K562 (cell line): ENCODE measurements at regions not wholly inside any gene's neighbourhood (a gene's known extent, or its start where the extent isn't known, plus 50 kb on each side); places are given as distances from the start of the nearest gene placed in this dataset.

Experiments
- ATAC-seq: fragments of 200-7000 bp; cut with Tn5 transposase; 3 replicates; pipeline ENCODE4 v1.9.1; 2020; ENCODE audit warnings: moderate library complexity
- BruUV-seq: library from RNA; stranded (reverse); fragments of 400-500 nt; replicated peaks from 2 replicates; lab custom pipeline; 2021; lab: Mats Ljungman, UMichigan
- CTCF ChIA-PET: fragments of 300-600 bp; formaldehyde crosslinking; extraction: SDS; loops from one replicate; lab custom pipeline; 2021; ENCODE audit warnings: low intra/inter-chr PET ratio; lab: Yijun Ruan, JAX
- POLR2A ChIA-PET: fragments of 300-600, 350-650 bp; sonication (Branson Sonifier 250); formaldehyde crosslinking; extraction: SDS; loops from one replicate; lab custom pipeline; 2021; ENCODE audit warnings: antibody characterized with exemption, inconsistent platforms; lab: Yijun Ruan, JAX
- DNase-seq, 4 experiments: peaks; one replicate each; pipeline versions ENCODE4 v3.0.0 to v3.0.0-alpha.2; 2011 to 2018; ENCODE audit warnings: low spot score in 3 of 4, mixed read lengths in 3 of 4; ENCODE audit errors: extremely low read depth in 1 of 4
- FAIRE-seq: peaks from 2 replicates; lab custom pipeline; 2011; peaks lifted over from hg19 to GRCh38; lab: Jason Lieb, UNC
- H2AFZ ChIP-seq: 2 replicates; pipeline ENCODE4 v1.6.0; 2011; ENCODE audit warnings: low read depth, low read length, control low read depth, inconsistent platforms
- H3K27ac ChIP-seq: fragments of 200-600 bp; 3 replicates; pipeline ENCODE4 v1.8.0; 2011; ENCODE audit warnings: low read depth, mild to moderate bottlenecking, control low read depth, inconsistent platforms, low read length, moderate library complexity, mixed read lengths; ENCODE audit errors: extremely low read depth
- H3K27me3 ChIP-seq, 2 experiments: fragments of 300-600 bp in 1 of 2; 2 replicates in 1 of 2; 3 replicates in 1 of 2; pipeline versions ENCODE4 v1.6.0 to v1.8.0; 2011; ENCODE audit warnings: inconsistent platforms in 2 of 2, low read length in 2 of 2, mild to moderate bottlenecking in 1 of 2, mixed read lengths in 1 of 2, moderate library complexity in 1 of 2; ENCODE audit not compliant: control insufficient read depth in 2 of 2, insufficient read depth in 2 of 2
- H3K36me3 ChIP-seq: fragments of 300-600 bp; 3 replicates; pipeline ENCODE4 v1.8.0; 2011; ENCODE audit warnings: mild to moderate bottlenecking, low read length, inconsistent platforms; ENCODE audit not compliant: control insufficient read depth, insufficient read depth
- H3K4me1 ChIP-seq, 2 experiments: fragments of 200-600 bp in 1 of 2; replicated peaks in 1 of 2; 2 replicates in 1 of 2; 3 replicates in 1 of 2; pipeline versions ENCODE4 v1.5.1 to v1.8.0; 2011; ENCODE audit warnings: inconsistent platforms in 2 of 2, low read length in 2 of 2, mild to moderate bottlenecking in 1 of 2, mixed read lengths in 1 of 2, moderate library complexity in 1 of 2; ENCODE audit not compliant: control insufficient read depth in 2 of 2, insufficient read depth in 2 of 2
- H3K4me2 ChIP-seq: 2 replicates; pipeline ENCODE4 v1.6.1; 2011; ENCODE audit warnings: low read length, control low read depth, inconsistent platforms, mixed read lengths; ENCODE audit not compliant: insufficient read depth
- H3K4me3 ChIP-seq: fragments of 200-600 bp; sonication (generic), shearing (Covaris generic); 2 replicates; pipeline ENCODE4 v1.5.1; 2016; ENCODE audit warnings: control low read depth, inconsistent platforms
- H3K79me2 ChIP-seq: fragments of 200-600 bp; 3 replicates; pipeline ENCODE4 v1.8.0; 2011; ENCODE audit warnings: low read length, inconsistent platforms; ENCODE audit not compliant: control insufficient read depth, insufficient read depth
- H3K9ac ChIP-seq, 2 experiments: 2 replicates each; pipeline versions ENCODE4 v1.6.0 to v1.6.1; 2011; ENCODE audit warnings: low read depth in 2 of 2, low read length in 2 of 2, control low read depth in 1 of 2, inconsistent platforms in 1 of 2, mild to moderate bottlenecking in 1 of 2, mixed read lengths in 1 of 2; ENCODE audit not compliant: insufficient read depth in 1 of 2
- H3K9me1 ChIP-seq: one replicate; pipeline ENCODE4 v1.6.0; 2011; ENCODE audit warnings: inconsistent platforms, mild to moderate bottlenecking, low read length, moderate library complexity; ENCODE audit not compliant: control insufficient read depth, insufficient read depth
- H3K9me3 ChIP-seq: replicated peaks from 2 replicates; pipeline ENCODE4 v1.5.1; 2011; ENCODE audit warnings: low read depth, low read length, inconsistent platforms; ENCODE audit not compliant: control insufficient read depth, insufficient read depth
- H4K20me1 ChIP-seq: replicated peaks from 2 replicates; pipeline ENCODE4 v1.6.1; 2011; ENCODE audit warnings: low read length, inconsistent platforms, mixed read lengths; ENCODE audit not compliant: control insufficient read depth, insufficient read depth
- ETV6 ChIP-seq, 3 experiments: fragments of 150-350 bp in 1 of 3; sonication (generic) in 1 of 3; formaldehyde crosslinking in 1 of 3; IDR thresholded peaks; 2 replicates each; pipeline versions ENCODE4 v1.6.1 to v1.8.0; 2014 to 2022; ENCODE audit warnings: borderline replicate concordance in 2 of 3, low read depth in 2 of 3, antibody characterized with exemption in 1 of 3, low read length in 1 of 3, mild to moderate bottlenecking in 1 of 3, missing genetic modification reagents in 1 of 3
- MCM2 ChIP-seq: fragments of 450-650 bp; IDR thresholded peaks from 2 replicates; pipeline ENCODE4 v1.6.1; 2017; ENCODE audit warnings: low read depth, mild to moderate bottlenecking
- NEUROD1 ChIP-seq: fragments of 150-350 bp; IDR thresholded peaks from 2 replicates; pipeline ENCODE4 v1.6.1; 2014; ENCODE audit warnings: borderline replicate concordance, low read length, low read depth; ENCODE audit not compliant: partially characterized antibody
- SMARCC2 ChIP-seq: fragments of 450-650 bp; IDR thresholded peaks from 2 replicates; pipeline ENCODE4 v1.6.1; 2017; ENCODE audit warnings: antibody characterized with exemption, moderate library complexity, mild to moderate bottlenecking, low read depth
- SPI1 ChIP-seq: IDR thresholded peaks from 2 replicates; pipeline ENCODE4 v1.6.1; 2011; ENCODE audit warnings: low read depth, low read length, control low read depth, borderline replicate concordance
- SRSF1 ChIP-seq: fragments of 200-400 bp; formaldehyde crosslinking; IDR thresholded peaks from 2 replicates; pipeline ENCODE4 v1.6.1; 2017; ENCODE audit warnings: mild to moderate bottlenecking, low read depth, low read length, moderate library complexity
- SRSF9 ChIP-seq: fragments of 200-400 bp; formaldehyde crosslinking; IDR thresholded peaks from 2 replicates; pipeline ENCODE4 v1.6.1; 2017; ENCODE audit warnings: low read depth, low read length, borderline replicate concordance
- ZNF586 ChIP-seq: fragments of 450-650 bp; formaldehyde crosslinking; conservative IDR thresholded peaks from 2 replicates; pipeline ENCODE4 v1.4.0; 2020; ENCODE audit warnings: mild to moderate bottlenecking, moderate library complexity
- WGBS: fragments of 100-300 bp; shearing (Covaris generic); methylation state at CpG from one replicate; pipeline ENCODE4 v1.1.6; 2016; ENCODE audit warnings: low coverage, mixed read lengths; ENCODE audit not compliant: insufficient coverage; ENCODE audit errors: missing lambda C conversion rate; 5-methylcytosine and 5-hydroxymethylcytosine counted together
- in situ Hi-C: fragments of 300-500 bp; cut with MboI; formaldehyde crosslinking; loops from 4 replicates; pipeline ENCODE4 v1.15.0; 2018; ENCODE audit warnings: inconsistent platforms, mixed read lengths
- intact Hi-C: fragments of 100-400 bp; cut with micrococcal nuclease; formaldehyde crosslinking; loops from 2 replicates; pipeline ENCODE4 v1.14.2; 2022
- TF ChIP-seq, protein P1 (sequence below): sonication (generic); formaldehyde crosslinking; IDR thresholded peaks from 2 replicates; pipeline ENCODE4 v1.8.0; 2023; ENCODE audit warnings: missing genetic modification reagents, mild to moderate bottlenecking, borderline replicate concordance
- TF ChIP-seq, protein P2 (sequence below): fragments of 250-450 bp; sonication (Bioruptor Pico); IDR thresholded peaks from 2 replicates; pipeline ENCODE4 v1.9.0; 2021; ENCODE audit warnings: mild to moderate bottlenecking, inconsistent platforms

- POLR2A ChIA-PET, result no interaction called here
- H2AFZ ChIP-seq, result no peak overlapping the region
- CTCF ChIA-PET, result no interaction called here
These were observed 536.1 kb upstream of the NR3C2 start for GRCh38 chr4:148978301-148978700.

More at GRCh38 chr4:148978301-148978700, 536.1 kb upstream of the NR3C2 start:
- Histone ChIP-seq H3K79me2 (no peaks in the 10 kb centered on the region), H3K27ac (no peak overlapping the region), H4K20me1 (no peaks in the 10 kb centered on the region), H3K9me3 (no peaks in the 10 kb centered on the region), H3K9me1 (no peaks in the 10 kb centered on the region), H3K36me3 (no peaks in the 10 kb centered on the region), H3K27me3 (no peaks in the 10 kb centered on the region), H3K4me1 (no peaks in the 10 kb centered on the region), H3K4me2 (no peak overlapping the region), H3K9ac (no peak overlapping the region), H3K4me3 (no peak overlapping the region)
- DNase-seq (no peak), ATAC-seq (no peak), FAIRE-seq (no peak)
- intact Hi-C loops, result no loop called here
- TF ChIP-seq, protein P1, sequence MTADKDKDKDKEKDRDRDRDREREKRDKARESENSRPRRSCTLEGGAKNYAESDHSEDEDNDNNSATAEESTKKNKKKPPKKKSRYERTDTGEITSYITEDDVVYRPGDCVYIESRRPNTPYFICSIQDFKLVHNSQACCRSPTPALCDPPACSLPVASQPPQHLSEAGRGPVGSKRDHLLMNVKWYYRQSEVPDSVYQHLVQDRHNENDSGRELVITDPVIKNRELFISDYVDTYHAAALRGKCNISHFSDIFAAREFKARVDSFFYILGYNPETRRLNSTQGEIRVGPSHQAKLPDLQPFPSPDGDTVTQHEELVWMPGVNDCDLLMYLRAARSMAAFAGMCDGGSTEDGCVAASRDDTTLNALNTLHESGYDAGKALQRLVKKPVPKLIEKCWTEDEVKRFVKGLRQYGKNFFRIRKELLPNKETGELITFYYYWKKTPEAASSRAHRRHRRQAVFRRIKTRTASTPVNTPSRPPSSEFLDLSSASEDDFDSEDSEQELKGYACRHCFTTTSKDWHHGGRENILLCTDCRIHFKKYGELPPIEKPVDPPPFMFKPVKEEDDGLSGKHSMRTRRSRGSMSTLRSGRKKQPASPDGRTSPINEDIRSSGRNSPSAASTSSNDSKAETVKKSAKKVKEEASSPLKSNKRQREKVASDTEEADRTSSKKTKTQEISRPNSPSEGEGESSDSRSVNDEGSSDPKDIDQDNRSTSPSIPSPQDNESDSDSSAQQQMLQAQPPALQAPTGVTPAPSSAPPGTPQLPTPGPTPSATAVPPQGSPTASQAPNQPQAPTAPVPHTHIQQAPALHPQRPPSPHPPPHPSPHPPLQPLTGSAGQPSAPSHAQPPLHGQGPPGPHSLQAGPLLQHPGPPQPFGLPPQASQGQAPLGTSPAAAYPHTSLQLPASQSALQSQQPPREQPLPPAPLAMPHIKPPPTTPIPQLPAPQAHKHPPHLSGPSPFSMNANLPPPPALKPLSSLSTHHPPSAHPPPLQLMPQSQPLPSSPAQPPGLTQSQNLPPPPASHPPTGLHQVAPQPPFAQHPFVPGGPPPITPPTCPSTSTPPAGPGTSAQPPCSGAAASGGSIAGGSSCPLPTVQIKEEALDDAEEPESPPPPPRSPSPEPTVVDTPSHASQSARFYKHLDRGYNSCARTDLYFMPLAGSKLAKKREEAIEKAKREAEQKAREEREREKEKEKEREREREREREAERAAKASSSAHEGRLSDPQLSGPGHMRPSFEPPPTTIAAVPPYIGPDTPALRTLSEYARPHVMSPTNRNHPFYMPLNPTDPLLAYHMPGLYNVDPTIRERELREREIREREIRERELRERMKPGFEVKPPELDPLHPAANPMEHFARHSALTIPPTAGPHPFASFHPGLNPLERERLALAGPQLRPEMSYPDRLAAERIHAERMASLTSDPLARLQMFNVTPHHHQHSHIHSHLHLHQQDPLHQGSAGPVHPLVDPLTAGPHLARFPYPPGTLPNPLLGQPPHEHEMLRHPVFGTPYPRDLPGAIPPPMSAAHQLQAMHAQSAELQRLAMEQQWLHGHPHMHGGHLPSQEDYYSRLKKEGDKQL (CRISPR knock-in tag), result no peak
- TF ChIP-seq, protein P2, sequence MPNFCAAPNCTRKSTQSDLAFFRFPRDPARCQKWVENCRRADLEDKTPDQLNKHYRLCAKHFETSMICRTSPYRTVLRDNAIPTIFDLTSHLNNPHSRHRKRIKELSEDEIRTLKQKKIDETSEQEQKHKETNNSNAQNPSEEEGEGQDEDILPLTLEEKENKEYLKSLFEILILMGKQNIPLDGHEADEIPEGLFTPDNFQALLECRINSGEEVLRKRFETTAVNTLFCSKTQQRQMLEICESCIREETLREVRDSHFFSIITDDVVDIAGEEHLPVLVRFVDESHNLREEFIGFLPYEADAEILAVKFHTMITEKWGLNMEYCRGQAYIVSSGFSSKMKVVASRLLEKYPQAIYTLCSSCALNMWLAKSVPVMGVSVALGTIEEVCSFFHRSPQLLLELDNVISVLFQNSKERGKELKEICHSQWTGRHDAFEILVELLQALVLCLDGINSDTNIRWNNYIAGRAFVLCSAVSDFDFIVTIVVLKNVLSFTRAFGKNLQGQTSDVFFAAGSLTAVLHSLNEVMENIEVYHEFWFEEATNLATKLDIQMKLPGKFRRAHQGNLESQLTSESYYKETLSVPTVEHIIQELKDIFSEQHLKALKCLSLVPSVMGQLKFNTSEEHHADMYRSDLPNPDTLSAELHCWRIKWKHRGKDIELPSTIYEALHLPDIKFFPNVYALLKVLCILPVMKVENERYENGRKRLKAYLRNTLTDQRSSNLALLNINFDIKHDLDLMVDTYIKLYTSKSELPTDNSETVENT (CRISPR knock-in tag), result no peak
- TF ChIP-seq SRSF1 (no peak), NEUROD1 (no peak), MCM2 (no peak), ETV6 (IDR thresholded peaks at IDR 0.05; ENCODE audit: borderline replicate concordance in 1 of 2, low read depth in 2 of 2, low read length in 1 of 2) (no peak), ETV6 (CRISPR knock-in tag; IDR thresholded peaks at IDR 0.05; ENCODE audit: borderline replicate concordance) (no peak), SMARCC2 (no peak), SPI1 (no peak), ZNF586 (no peak), SRSF9 (no peak)
- 0% methylated on average over 3 of the region's 3 CpGs for WGBS
- no TSS peak for BruUV-seq
- in situ Hi-C loops, result no loop called here
